Transverse colon (tissue), 4 donors: ENCODE measurements at regions not wholly inside any gene's neighbourhood (a gene's known extent, or its start where the extent isn't known, plus 50 kb on each side); places are given as distances from the start of the nearest gene placed in this dataset.

Experiments
- DNase-seq: peaks from one replicate; pipeline ENCODE4 v3.0.0-alpha.2; 2019
- H3K27ac ChIP-seq, 4 donors: fragments of 200-600 bp; sonication (generic); 2 replicates each; pipeline ENCODE4 v1.5.1; 2016 to 2018; ENCODE audit warnings: inconsistent platforms in 4 of 4
- H3K27me3 ChIP-seq: fragments of 200-600 bp; sonication (generic); 2 replicates; pipeline ENCODE4 v1.5.1; 2017; ENCODE audit warnings: inconsistent platforms
- H3K36me3 ChIP-seq, 4 donors: fragments of 200-600 bp; sonication (generic); 2 replicates each; pipeline ENCODE4 v1.5.1; 2017 to 2019; ENCODE audit warnings: inconsistent platforms in 4 of 4
- H3K4me1 ChIP-seq, 4 donors: fragments of 200-600 bp; sonication (generic); 2 replicates each; pipeline ENCODE4 v1.5.1; 2017 to 2020; ENCODE audit warnings: inconsistent platforms in 4 of 4
- H3K4me3 ChIP-seq, 4 donors: fragments of 200-600 bp; sonication (generic); 1 replicate in 1 of 4; 2 replicates in 3 of 4; pipeline versions ENCODE4 v1.5.1 to v1.6.1; 2017 to 2019; ENCODE audit warnings: inconsistent platforms in 4 of 4
- H3K9me3 ChIP-seq, 2 donors: fragments of 200-600 bp; sonication (generic); 2 replicates each; pipeline ENCODE4 v1.5.1; 2017 to 2019; ENCODE audit warnings: inconsistent platforms in 2 of 2
- CTCF ChIP-seq, 5 experiments: fragments of 200-600 bp in 3 of 5; fragments of 450-650 bp in 2 of 5; sonication (generic) in 3 of 5; IDR thresholded peaks; 1 replicate in 2 of 5; 2 replicates in 3 of 5; pipeline ENCODE4 v1.5.1; 2016 to 2017; ENCODE audit warnings: antibody characterized with exemption in 5 of 5, inconsistent platforms in 3 of 5, mild to moderate bottlenecking in 2 of 5, moderate library complexity in 1 of 5
- EP300 ChIP-seq: sonication (generic); formaldehyde crosslinking; IDR thresholded peaks from one replicate; pipeline ENCODE4 v1.6.1; 2017; ENCODE audit warnings: antibody characterized with exemption, low read depth
- POLR2A ChIP-seq: fragments of 450-650 bp; IDR thresholded peaks from one replicate; pipeline ENCODE4 v1.6.1; 2016; ENCODE audit warnings: antibody characterized with exemption, mild to moderate bottlenecking, moderate library complexity
- POLR2AphosphoS5 ChIP-seq, 3 donors: sonication (generic); formaldehyde crosslinking; IDR thresholded peaks; one replicate each; pipeline ENCODE4 v1.6.1; 2016; ENCODE audit warnings: antibody characterized with exemption in 3 of 3
- WGBS, 2 donors: methylation state at CpG; one replicate each; pipeline ENCODE4 v1.1.5; 2018; ENCODE audit warnings: low coverage in 1 of 2; 5-methylcytosine and 5-hydroxymethylcytosine counted together
- in situ Hi-C, 4 donors: fragments of 200-750 bp; cut with MboI; loops; one replicate each; pipeline versions ENCODE4 v1.15.0 to v1.15.1; 2017; ENCODE audit warnings: low sequenced_read_pairs in 3 of 4, low pct_ligation_motif_present in 1 of 4, low pct_unique_long_range_greater_than_20kb in 1 of 4
- intact Hi-C: fragments of 100-400 bp; cut with DNase I; formaldehyde crosslinking; loops from one replicate; pipeline ENCODE4 v1.15.1; 2023; ENCODE audit warnings: low total_unique reads

- Histone ChIP-seq H3K27ac (no peak overlapping the region), H3K9me3 (no peaks in the 10 kb centered on the region), H3K4me3 (no peak overlapping the region), H3K27me3 (peaks cover 8% of the 10 kb centered on the region), H3K4me1 (peaks cover 0 to 21% (median 1%) of the 10 kb centered on the region in 4 donors), H3K36me3 (no peaks in the 10 kb centered on the region)
- intact Hi-C loops, result no loop called here
- TF ChIP-seq POLR2A, result no peak
- TF ChIP-seq POLR2AphosphoS5 (IDR thresholded peaks at IDR 0.05), result no peak
- no peak for TF ChIP-seq EP300
- no peak for TF ChIP-seq CTCF (IDR thresholded peaks at IDR 0.05)
- no peak for DNase-seq
- WGBS, 2 donors, result 80 to 88% methylated on average over 7 to 10 of the region's 10 CpGs
- in situ Hi-C loops, result no loop called here
Measured at GRCh38 chr11:34001557-34002064, 49.9 kb upstream of the CAPRIN1 start.

DNA sequence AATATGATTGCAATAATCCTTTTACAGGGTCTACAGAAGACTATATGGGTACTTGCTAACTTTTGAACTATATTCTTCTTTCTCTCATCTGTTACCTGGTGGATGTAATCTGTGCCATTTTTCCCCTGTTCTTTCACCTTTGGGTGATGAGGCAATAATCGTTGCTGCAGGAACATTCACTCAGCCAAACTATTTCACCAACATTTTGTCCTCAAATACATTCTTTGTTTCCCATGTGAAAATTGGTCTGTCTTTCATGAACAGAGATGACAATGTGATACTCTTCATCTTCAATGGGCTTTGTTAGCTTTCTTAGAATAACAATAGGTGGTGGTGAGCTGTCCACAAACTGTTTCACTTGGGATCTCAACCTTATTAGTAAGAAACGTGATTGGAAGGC is 52.1 kb upstream of the CAPRIN1 start:
- no peaks in the 10 kb centered on the region for H3K36me3 ChIP-seq
- no peak overlapping the region for H3K4me3 ChIP-seq
- intact Hi-C loops (no loop called here), in situ Hi-C loops (loop anchor here (5.0 to 25.0 kb wide), 6 partner anchors 55 to 637 kb away; partner anchors contain the start of genes ABTB2 (in 2 of the 4), CAPRIN1 (in 1 of the 4) and NAT10 (in 1 of the 4))
- no peak for TF ChIP-seq CTCF (IDR thresholded peaks at IDR 0.05)
- TF ChIP-seq EP300, result no peak
- no peak for TF ChIP-seq POLR2AphosphoS5 (IDR thresholded peaks at IDR 0.05)
- no peaks in the 10 kb centered on the region for H3K9me3 ChIP-seq
- no peak for DNase-seq
- no peak overlapping the region for H3K27ac ChIP-seq
- WGBS, 2 donors, result 60 to 66% methylated on average over 2 of the region's 2 CpGs
- H3K4me1 ChIP-seq, result peaks cover 0 to 21% (median 1%) of the 10 kb centered on the region in 4 donors
- peaks cover 12% of the 10 kb centered on the region for H3K27me3 ChIP-seq

GRCh38 chr11:33997584-33998251 is 53.8 kb upstream of the CAPRIN1 start:
- intact Hi-C loops, result no loop called here
- no peak for DNase-seq
- H3K27me3 ChIP-seq, result peaks cover 12% of the 10 kb centered on the region
- H3K27ac ChIP-seq, result no peak overlapping the region
- TF ChIP-seq POLR2AphosphoS5 (IDR thresholded peaks at IDR 0.05) (no peak), CTCF (IDR thresholded peaks at IDR 0.05) (no peak), POLR2A (no peak), EP300 (no peak)
- no peak overlapping the region for H3K4me3 ChIP-seq
- WGBS, 2 donors, result 55 to 57% methylated on average over 7 of the region's 7 CpGs
- in situ Hi-C loops, result loop anchor here (5.0 to 25.0 kb wide), 6 partner anchors 57 to 635 kb away; partner anchors contain the start of genes ABTB2 (in 2 of the 4), CAPRIN1 (in 1 of the 4) and NAT10 (in 1 of the 4)
- no peaks in the 10 kb centered on the region for H3K9me3 ChIP-seq
- no peaks in the 10 kb centered on the region for H3K36me3 ChIP-seq
- peaks cover 0 to 21% (median 1%) of the 10 kb centered on the region in 4 donors for H3K4me1 ChIP-seq

- WGBS, 2 donors, result 6 to 18% methylated on average over 6 to 25 of the region's 25 CpGs
- Histone ChIP-seq H3K4me1 (peaks cover 0 to 12% (median 1%) of the 10 kb centered on the region in 4 donors), H3K36me3 (no peaks in the 10 kb centered on the region), H3K9me3 (no peaks in the 10 kb centered on the region), H3K4me3 (no peak overlapping the region), H3K27me3 (peaks cover 12% of the 10 kb centered on the region), H3K27ac (no peak overlapping the region)
- in situ Hi-C loops (loop anchor here (5.0 to 25.0 kb wide), 6 partner anchors 58 to 634 kb away; partner anchors contain the start of genes ABTB2 (in 2 of the 4), CAPRIN1 (in 1 of the 4) and NAT10 (in 1 of the 4)), intact Hi-C loops (no loop called here)
- peak; percentile 82 for DNase-seq
- TF ChIP-seq CTCF (IDR thresholded peaks at IDR 0.05), result peak; percentile 79 to 88 (median 85)
- TF ChIP-seq POLR2AphosphoS5 (IDR thresholded peaks at IDR 0.05), result no peak
Measured at GRCh38 chr11:33996498-33997454, 54.8 kb upstream of the CAPRIN1 start.
